ENCODE measurements at regions not wholly inside any gene's neighbourhood (a gene's known extent, or its start where the extent isn't known, plus 50 kb on each side); places are given as distances from the start of the nearest gene placed in this dataset.

GRCh38 chr15:56868170-56868569 lies 50.3 kb upstream of the TCF12 start:
- H3K4me1 ChIP-seq = peaks cover 0 to 34% (median 28%) of the 10 kb centered on the region in 4 donors
- no peaks in the 10 kb centered on the region for H3K36me3 ChIP-seq
- intact Hi-C loops (cut with DNase I) = no loop called here
- no peaks in the 10 kb centered on the region for H3K9me3 ChIP-seq
- TF ChIP-seq EP300 (IDR thresholded peaks at IDR 0.05) = no peak
- no peak for DNase-seq (ENCODE audit: extremely low spot score)
- 74% methylated on average over 2 of the region's 2 CpGs for WGBS
- no peaks in the 10 kb centered on the region for H3K27me3 ChIP-seq
- H3K27ac ChIP-seq (replicated peaks in 1 of 4) = peak overlapping the region; percentile 21 to 55 (median 33)
- no peak overlapping the region for H3K4me3 ChIP-seq

GRCh38 chr15:56866803-56867202 lies 51.6 kb upstream of the TCF12 start:
- Histone ChIP-seq H3K27ac (replicated peaks in 1 of 4) (no peak overlapping the region), H3K4me3 (no peak overlapping the region), H3K36me3 (no peaks in the 10 kb centered on the region), H3K4me1 (peaks cover 0 to 23% (median 19%) of the 10 kb centered on the region in 4 donors), H3K9me3 (no peaks in the 10 kb centered on the region), H3K27me3 (no peaks in the 10 kb centered on the region)
- TF ChIP-seq POLR2A (IDR thresholded peaks at IDR 0.05; ENCODE audit: low read depth) (no peak), POLR2AphosphoS5 (IDR thresholded peaks at IDR 0.05) (no peak), EP300 (IDR thresholded peaks at IDR 0.05) (no peak), CTCF (IDR thresholded peaks at IDR 0.05) (no peak)
- intact Hi-C loops (cut with DNase I) = no loop called here
- no peak for DNase-seq (ENCODE audit: extremely low spot score)
- 67% methylated on average over 4 of the region's 4 CpGs for WGBS

GRCh38 chr15:56857828-56858227 lies 60.6 kb upstream of the TCF12 start:
- Histone ChIP-seq H3K4me1 (no peaks in the 10 kb centered on the region), H3K4me3 (no peak overlapping the region), H3K36me3 (no peaks in the 10 kb centered on the region), H3K27me3 (no peaks in the 10 kb centered on the region), H3K27ac (replicated peaks in 1 of 4) (no peak overlapping the region), H3K9me3 (no peaks in the 10 kb centered on the region)
- no peak for DNase-seq (ENCODE audit: extremely low spot score)
- intact Hi-C loops (cut with DNase I) = no loop called here
- 34% methylated on average over 2 of the region's 2 CpGs for WGBS
- TF ChIP-seq CTCF (IDR thresholded peaks at IDR 0.05) (no peak), POLR2A (IDR thresholded peaks at IDR 0.05; ENCODE audit: low read depth) (no peak), EP300 (IDR thresholded peaks at IDR 0.05) (no peak), POLR2AphosphoS5 (IDR thresholded peaks at IDR 0.05) (no peak)

GRCh38 chr15:56856934-56857333 lies 61.5 kb upstream of the TCF12 start:
- TF ChIP-seq EP300 (IDR thresholded peaks at IDR 0.05) = no peak
- no peak for TF ChIP-seq POLR2AphosphoS5 (IDR thresholded peaks at IDR 0.05)
- TF ChIP-seq CTCF (IDR thresholded peaks at IDR 0.05) = no peak
- no peak for TF ChIP-seq POLR2A (IDR thresholded peaks at IDR 0.05; ENCODE audit: low read depth)
- no peaks in the 10 kb centered on the region for H3K27me3 ChIP-seq
- WGBS = 91% methylated on average over 1 of the region's 1 CpG
- H3K36me3 ChIP-seq = no peaks in the 10 kb centered on the region
- intact Hi-C loops (cut with DNase I) = no loop called here
- no peaks in the 10 kb centered on the region for H3K4me1 ChIP-seq
- no peak for DNase-seq (ENCODE audit: extremely low spot score)
- H3K27ac ChIP-seq (replicated peaks in 1 of 4) = no peak overlapping the region
- H3K4me3 ChIP-seq = no peak overlapping the region
- no peaks in the 10 kb centered on the region for H3K9me3 ChIP-seq

GRCh38 chr15:56844892-56845291 lies 73.6 kb upstream of the TCF12 start:
- H3K9me3 ChIP-seq = no peaks in the 10 kb centered on the region

More at GRCh38 chr15:56844892-56845291, 73.6 kb upstream of the TCF12 start:
- H3K36me3 ChIP-seq = peaks cover 0 to 6% (median 0%) of the 10 kb centered on the region in 4 donors
- H3K27ac ChIP-seq (replicated peaks in 1 of 4) = no peak overlapping the region
- no peaks in the 10 kb centered on the region for H3K27me3 ChIP-seq
- H3K4me1 ChIP-seq = no peaks in the 10 kb centered on the region
- no peak overlapping the region for H3K4me3 ChIP-seq
- no peak for DNase-seq (ENCODE audit: extremely low spot score)
- no peak for TF ChIP-seq EP300 (IDR thresholded peaks at IDR 0.05)
- TF ChIP-seq CTCF (IDR thresholded peaks at IDR 0.05) = no peak
- no peak for TF ChIP-seq POLR2A (IDR thresholded peaks at IDR 0.05; ENCODE audit: low read depth)
- TF ChIP-seq POLR2AphosphoS5 (IDR thresholded peaks at IDR 0.05) = no peak
- intact Hi-C loops (cut with DNase I) = no loop called here

Measured in esophagus muscularis mucosa (tissue), 4 donors.